Neural progenitor cell (in vitro differentiated cells): ENCODE measurements at regions not wholly inside any gene's neighbourhood (a gene's known extent, or its start where the extent isn't known, plus 50 kb on each side); places are given as distances from the start of the nearest gene placed in this dataset.
"Not testable (repeated sequence)": the region's sequence is repeated elsewhere in the genome, so short reads cannot be mapped to it uniquely, and the experiment has no call there.

Experiments used
- DNase-seq: peaks from one replicate; pipeline ENCODE4 v3.0.0-alpha.2; 2016; ENCODE audit warnings: low spot score
- H2AFZ ChIP-seq: fragments of 200-600 bp; sonication (generic); replicated peaks from 2 replicates; pipeline ENCODE4 v1.6.1; 2016; ENCODE audit warnings: antibody characterized with exemption
- H3F3A ChIP-seq: fragments of 200-600 bp; sonication (generic); 2 replicates; pipeline ENCODE4 v1.6.1; 2016; ENCODE audit warnings: antibody characterized with exemption, low read depth
- H3K27ac ChIP-seq: fragments of 200-600 bp; sonication (generic); 2 replicates; pipeline ENCODE4 v1.5.1; 2016; ENCODE audit warnings: mild to moderate bottlenecking
- H3K27me3 ChIP-seq: fragments of 200-600 bp; sonication (generic); 2 replicates; pipeline ENCODE4 v1.6.1; 2016; ENCODE audit warnings: mild to moderate bottlenecking, moderate library complexity
- H3K36me3 ChIP-seq: fragments of 200-600 bp; sonication (generic); 2 replicates; pipeline ENCODE4 v1.5.1; 2016
- H3K4me1 ChIP-seq: fragments of 200-600 bp; sonication (generic); 2 replicates; pipeline ENCODE4 v1.6.1; 2016; ENCODE audit warnings: mixed run types
- H3K4me2 ChIP-seq: fragments of 200-600 bp; sonication (generic); 2 replicates; pipeline ENCODE4 v1.6.1; 2016
- H3K4me3 ChIP-seq: fragments of 200-600 bp; sonication (generic); 2 replicates; pipeline ENCODE4 v1.5.1; 2016
- H3K79me2 ChIP-seq: fragments of 200-600 bp; sonication (generic); 2 replicates; pipeline ENCODE4 v1.6.1; 2016; ENCODE audit warnings: low read depth
- H3K9ac ChIP-seq: fragments of 200-600 bp; sonication (generic); 2 replicates; pipeline ENCODE4 v1.6.1; 2016
- H3K9me3 ChIP-seq: fragments of 200-600 bp; sonication (generic); 2 replicates; pipeline ENCODE4 v1.5.1; 2016; ENCODE audit warnings: low read depth
- H4K20me1 ChIP-seq: fragments of 200-600 bp; sonication (generic); 2 replicates; pipeline ENCODE4 v1.6.1; 2016; ENCODE audit warnings: low read depth
- H3K27ac Mint-ChIP-seq: 3 replicates; pipeline ENCODE4 v1.8.0; 2021; ENCODE audit warnings: mixed read lengths
- H3K27me3 Mint-ChIP-seq: 2 replicates; pipeline ENCODE4 v1.8.0; 2022; ENCODE audit warnings: low read depth, mild to moderate bottlenecking, inconsistent platforms, moderate library complexity, mixed read lengths; ENCODE audit not compliant: insufficient read depth
- H3K36me3 Mint-ChIP-seq: 3 replicates; pipeline ENCODE4 v1.8.0; 2021; ENCODE audit warnings: mixed read lengths
- H3K4me1 Mint-ChIP-seq: 3 replicates; pipeline ENCODE4 v1.8.0; 2021; ENCODE audit warnings: mixed read lengths
- H3K4me3 Mint-ChIP-seq: 3 replicates; pipeline ENCODE4 v1.8.0; 2021; ENCODE audit warnings: mild to moderate bottlenecking, moderate library complexity, mixed read lengths
- H3K9me3 Mint-ChIP-seq: 3 replicates; pipeline ENCODE4 v1.8.0; 2020; ENCODE audit warnings: mixed read lengths

DNA sequence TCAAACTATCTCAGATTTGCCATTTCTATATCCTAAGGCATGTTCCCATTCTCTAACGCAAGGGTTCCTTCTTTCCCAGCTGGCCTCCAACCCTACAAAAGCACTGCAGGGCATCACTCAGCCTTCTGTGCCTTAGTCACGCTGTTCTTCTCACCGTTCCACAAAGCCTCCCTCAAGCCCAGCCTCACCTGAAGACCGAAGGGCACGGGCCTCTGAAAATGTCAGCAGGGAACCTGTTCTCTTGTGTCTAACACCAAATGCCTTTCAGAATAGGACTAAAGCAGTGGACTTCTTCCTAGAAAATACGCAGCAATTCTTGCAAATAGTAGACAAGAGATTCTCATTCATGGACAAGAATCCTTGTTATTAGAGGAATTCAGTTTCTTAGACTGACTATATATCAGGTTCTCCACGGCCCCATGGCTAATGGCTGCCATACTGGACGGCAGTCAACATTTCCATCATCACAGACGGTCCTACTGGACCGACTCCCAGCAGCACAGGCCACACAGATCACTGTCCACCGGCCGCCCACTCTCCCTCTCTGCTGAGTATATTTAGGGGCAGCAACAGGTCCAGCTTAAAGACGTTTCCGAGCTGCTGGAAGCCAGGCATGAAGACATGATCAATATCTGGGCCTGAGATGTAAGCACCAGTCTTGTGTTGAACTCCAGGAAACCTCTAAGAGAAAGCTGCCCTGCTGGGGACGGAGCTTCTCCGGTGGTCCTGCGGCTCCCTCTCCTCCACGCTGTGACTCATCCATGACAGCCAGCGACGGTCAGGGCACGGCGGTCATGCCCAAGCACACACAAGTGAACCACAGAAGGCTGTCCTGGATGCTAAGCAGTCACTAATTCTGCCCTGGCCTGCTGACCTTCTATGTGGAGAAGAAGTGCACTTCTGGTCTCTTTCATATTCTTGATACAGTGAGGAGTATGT, 61.8 kb upstream of the TNK2 start:
- not testable (repeated sequence) for H3K4me1 ChIP-seq, H3K4me3 ChIP-seq, H3K4me1 Mint-ChIP-seq, H3K27ac ChIP-seq, H3K27me3 Mint-ChIP-seq, H3K4me2 ChIP-seq, H3K27ac Mint-ChIP-seq, H3K36me3 ChIP-seq, H3K9me3 ChIP-seq, H4K20me1 ChIP-seq, H3K4me3 Mint-ChIP-seq, H3K9me3 Mint-ChIP-seq, H2AFZ ChIP-seq, H3K9ac ChIP-seq, H3K79me2 ChIP-seq, DNase-seq, H3F3A ChIP-seq, H3K27me3 ChIP-seq
- peaks cover 25% of the 10 kb centered on the region for H3K36me3 Mint-ChIP-seq

DNA sequence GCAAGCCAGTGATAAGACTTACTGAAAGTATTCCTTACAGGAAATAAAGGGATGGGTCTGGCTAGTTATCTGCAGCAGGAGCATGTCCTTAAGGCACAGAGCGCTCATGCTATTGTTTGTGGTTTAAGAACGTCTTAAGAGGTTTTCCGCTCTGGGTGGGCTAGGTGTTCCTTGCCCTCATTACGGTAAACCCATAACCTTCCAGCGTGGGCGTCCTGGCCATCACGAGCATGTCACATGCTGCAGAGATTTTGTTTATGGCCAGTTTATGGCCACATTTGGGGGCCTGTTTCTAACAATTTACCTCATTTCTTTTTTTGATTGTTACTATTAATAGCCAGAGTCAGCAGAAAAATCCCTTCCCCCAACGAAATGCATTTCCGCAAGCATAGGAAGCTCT, 61.0 kb upstream of the TNK2 start:
- not testable (repeated sequence) for H3K9me3 ChIP-seq, H3K27me3 Mint-ChIP-seq, H3K36me3 ChIP-seq, H3K9me3 Mint-ChIP-seq, H3K4me1 Mint-ChIP-seq, H3F3A ChIP-seq, H3K4me2 ChIP-seq, H3K27me3 ChIP-seq, H2AFZ ChIP-seq, H3K4me1 ChIP-seq, H3K79me2 ChIP-seq, H3K27ac ChIP-seq, H3K4me3 Mint-ChIP-seq, H3K4me3 ChIP-seq, H3K9ac ChIP-seq, H3K27ac Mint-ChIP-seq, DNase-seq, H4K20me1 ChIP-seq
- H3K36me3 Mint-ChIP-seq = peaks cover 28% of the 10 kb centered on the region

DNA sequence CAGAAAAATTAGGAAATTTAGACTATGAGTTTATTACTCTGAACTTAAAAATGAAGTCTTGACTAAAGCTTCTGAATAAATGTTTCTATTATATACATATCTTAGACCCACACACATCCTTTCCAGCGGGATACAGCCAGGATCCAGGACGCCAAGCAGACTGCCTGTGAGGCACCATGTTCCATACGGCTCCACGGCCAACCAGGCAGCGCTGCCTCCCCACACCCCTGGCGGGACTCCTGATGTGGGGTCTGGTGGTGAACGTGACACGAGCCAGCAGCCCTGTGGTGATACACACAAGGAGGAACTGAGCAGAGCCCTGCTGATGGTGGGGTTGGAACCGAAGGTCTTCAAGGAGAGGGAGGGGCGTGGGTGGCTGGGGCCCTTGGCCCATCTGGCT, 59.8 kb upstream of the TNK2 start:
- H4K20me1 ChIP-seq, H3K4me1 Mint-ChIP-seq, H3K4me1 ChIP-seq, H3K4me3 Mint-ChIP-seq, H3K27me3 ChIP-seq, H3K79me2 ChIP-seq, H3K4me2 ChIP-seq, H3K9me3 Mint-ChIP-seq, H3K36me3 ChIP-seq, H3K27ac Mint-ChIP-seq, H2AFZ ChIP-seq, H3F3A ChIP-seq, H3K9ac ChIP-seq, H3K27ac ChIP-seq, H3K27me3 Mint-ChIP-seq, H3K9me3 ChIP-seq, H3K4me3 ChIP-seq, DNase-seq: not testable (repeated sequence)
- H3K36me3 Mint-ChIP-seq = peaks cover 31% of the 10 kb centered on the region

DNA sequence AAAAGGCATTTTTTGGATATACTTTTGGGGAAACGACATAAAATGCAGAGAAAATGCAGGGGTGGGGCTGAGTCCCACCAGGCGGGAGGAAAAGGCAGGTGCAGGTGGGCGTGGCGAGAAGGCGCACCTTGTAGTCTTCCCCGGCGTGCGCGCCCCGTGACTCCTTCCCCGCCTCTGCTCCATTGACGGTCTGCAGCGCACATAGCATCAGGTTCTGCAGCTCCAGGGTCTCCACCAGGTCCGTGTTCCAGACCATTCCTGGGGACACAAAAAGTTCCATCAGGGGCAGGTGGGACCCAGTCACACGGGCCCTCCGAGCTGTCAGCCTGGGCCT, 59.0 kb upstream of the TNK2 start:
- H3K79me2 ChIP-seq, H3K27ac Mint-ChIP-seq, H2AFZ ChIP-seq, H3K9ac ChIP-seq, H3K4me3 Mint-ChIP-seq, H3K9me3 ChIP-seq, H3K4me2 ChIP-seq, H3K27me3 ChIP-seq, H3K27me3 Mint-ChIP-seq, H4K20me1 ChIP-seq, H3K27ac ChIP-seq, H3K4me3 ChIP-seq, H3K36me3 ChIP-seq, H3F3A ChIP-seq, H3K9me3 Mint-ChIP-seq, H3K4me1 Mint-ChIP-seq, H3K4me1 ChIP-seq, DNase-seq: not testable (repeated sequence)
- peaks cover 35% of the 10 kb centered on the region for H3K36me3 Mint-ChIP-seq

DNA sequence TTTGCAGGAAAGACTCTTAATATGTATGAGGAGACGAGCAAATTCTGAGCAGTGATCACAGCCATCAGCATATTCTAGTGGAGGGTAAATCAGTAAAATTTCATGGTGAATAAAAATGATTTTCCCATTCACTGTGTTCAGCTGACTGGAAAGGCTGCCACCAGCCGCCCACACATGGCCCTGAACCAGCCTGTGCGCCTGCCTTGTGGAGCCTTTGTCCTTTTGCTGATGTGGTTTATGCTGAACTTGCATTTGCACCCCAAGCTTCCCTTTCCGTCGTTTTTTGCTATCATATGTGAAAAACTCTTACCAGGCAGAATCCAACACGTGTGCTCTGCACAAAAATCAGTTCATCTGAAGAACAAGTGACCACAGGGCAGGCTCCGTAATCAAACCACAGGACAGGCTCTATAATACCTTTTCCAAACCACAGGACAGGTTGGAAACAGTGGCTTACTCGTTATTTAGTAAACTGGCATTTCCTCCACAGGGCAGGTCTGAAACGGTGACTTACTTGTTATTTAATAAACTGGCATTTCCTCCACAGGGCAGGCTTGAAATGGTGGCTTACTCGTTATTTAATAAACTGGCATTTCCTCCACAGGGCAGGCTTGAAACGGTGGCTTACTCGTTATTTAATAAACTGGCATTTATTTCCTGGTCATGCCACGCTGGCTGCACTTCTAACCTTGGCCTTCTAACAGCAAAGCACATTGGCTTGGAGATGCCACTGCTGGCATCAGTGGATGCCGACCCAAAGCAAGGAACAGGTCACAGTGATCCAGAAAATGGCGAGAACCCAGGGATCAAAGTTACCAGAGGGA, 58.4 kb upstream of the TNK2 start:
- H3K27me3 ChIP-seq, H2AFZ ChIP-seq, H3K9me3 Mint-ChIP-seq: not testable (repeated sequence)

DNA sequence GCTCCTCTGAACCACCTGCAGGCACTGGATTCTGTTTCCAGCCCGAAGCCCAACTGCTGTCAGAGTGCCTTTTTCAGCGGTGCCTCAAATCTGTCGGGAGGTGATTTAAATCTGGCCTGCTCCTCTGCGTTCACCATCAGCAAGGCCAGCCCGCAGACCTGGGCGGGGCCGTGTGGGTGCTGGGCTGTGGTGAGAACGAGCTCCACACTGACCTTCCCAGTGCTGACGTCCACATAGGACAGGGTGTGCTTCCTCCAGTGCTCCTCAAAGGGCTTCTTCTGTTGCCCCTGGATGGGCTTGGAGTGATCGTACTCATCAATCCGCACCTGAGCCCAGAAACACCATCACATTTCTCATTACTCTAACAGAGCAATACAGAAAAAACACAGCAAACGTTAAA, 56.9 kb upstream of the TNK2 start:
- H3K9ac ChIP-seq, H4K20me1 ChIP-seq, H3K36me3 ChIP-seq, H3K27ac ChIP-seq, H3K4me2 ChIP-seq, H3K4me3 ChIP-seq, H2AFZ ChIP-seq, H3K79me2 ChIP-seq, H3K4me1 ChIP-seq, H3K4me1 Mint-ChIP-seq, H3K27me3 Mint-ChIP-seq, H3K4me3 Mint-ChIP-seq, H3K27me3 ChIP-seq, H3K9me3 Mint-ChIP-seq, H3K27ac Mint-ChIP-seq, H3K9me3 ChIP-seq, DNase-seq: not testable (repeated sequence)
- H3K36me3 Mint-ChIP-seq = peaks cover 36% of the 10 kb centered on the region
- H3F3A ChIP-seq = peaks cover 15% of the 10 kb centered on the region

More for the DNA sequence above, 58.4 kb upstream of the TNK2 start:
- H3K79me2 ChIP-seq, H3K4me1 Mint-ChIP-seq, H4K20me1 ChIP-seq, H3K4me2 ChIP-seq, H3K36me3 ChIP-seq, H3F3A ChIP-seq, H3K9ac ChIP-seq, H3K27ac ChIP-seq, DNase-seq, H3K27ac Mint-ChIP-seq, H3K4me1 ChIP-seq, H3K4me3 ChIP-seq, H3K4me3 Mint-ChIP-seq, H3K27me3 Mint-ChIP-seq, H3K9me3 ChIP-seq: not testable (repeated sequence)
- peaks cover 36% of the 10 kb centered on the region for H3K36me3 Mint-ChIP-seq

DNA sequence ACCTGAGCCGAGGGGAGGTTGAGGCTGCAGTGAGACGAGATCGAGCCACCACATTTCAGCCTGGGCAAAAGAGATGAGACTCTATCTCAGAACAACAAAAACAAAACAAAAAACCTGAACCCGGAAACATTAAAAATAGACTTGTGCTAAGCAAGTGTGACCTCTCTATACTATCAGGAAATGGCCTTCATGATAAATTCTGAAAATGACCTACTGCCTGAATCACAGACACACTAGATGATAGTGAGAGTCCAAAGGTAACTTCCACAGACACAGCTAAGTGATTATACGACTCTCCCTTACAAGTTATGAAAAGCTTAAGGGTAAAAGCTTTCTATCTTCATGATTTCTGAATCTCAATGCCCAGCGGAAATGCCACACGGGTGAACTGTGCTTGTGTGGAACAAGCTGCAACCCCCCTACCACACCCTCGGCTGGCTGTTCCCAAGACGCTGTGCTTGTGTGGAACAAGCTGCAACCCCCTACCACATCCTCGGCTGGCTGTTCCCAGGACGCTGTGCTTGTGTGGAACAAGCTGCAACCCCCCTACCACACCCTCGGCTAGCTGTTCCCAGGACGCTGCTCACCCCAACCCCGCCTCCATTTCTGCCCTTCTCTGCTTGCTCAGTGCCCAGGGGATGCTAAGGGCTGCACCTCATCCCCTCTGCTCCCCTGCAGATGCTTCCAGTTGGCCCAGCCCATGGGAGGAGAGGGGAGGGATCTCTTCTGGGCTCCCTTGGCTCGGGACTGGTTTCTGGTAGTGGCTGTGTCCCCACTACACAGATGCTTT, 56.2 kb upstream of the TNK2 start:
- not testable (repeated sequence) for H3K27ac Mint-ChIP-seq, H3K27ac ChIP-seq, H3K4me3 ChIP-seq, H3K4me3 Mint-ChIP-seq, DNase-seq, H2AFZ ChIP-seq, H3K27me3 Mint-ChIP-seq, H4K20me1 ChIP-seq, H3K27me3 ChIP-seq, H3K4me1 Mint-ChIP-seq, H3K4me1 ChIP-seq, H3K36me3 ChIP-seq, H3K9ac ChIP-seq, H3K9me3 ChIP-seq, H3K79me2 ChIP-seq, H3K4me2 ChIP-seq, H3K9me3 Mint-ChIP-seq
- H3F3A ChIP-seq = peaks cover 15% of the 10 kb centered on the region
- H3K36me3 Mint-ChIP-seq = peaks cover 31% of the 10 kb centered on the region
